ENCODE measurements at regions not wholly inside any gene's neighbourhood (a gene's known extent, or its start where the extent isn't known, plus 50 kb on each side); places are given as distances from the start of the nearest gene placed in this dataset.

DNA sequence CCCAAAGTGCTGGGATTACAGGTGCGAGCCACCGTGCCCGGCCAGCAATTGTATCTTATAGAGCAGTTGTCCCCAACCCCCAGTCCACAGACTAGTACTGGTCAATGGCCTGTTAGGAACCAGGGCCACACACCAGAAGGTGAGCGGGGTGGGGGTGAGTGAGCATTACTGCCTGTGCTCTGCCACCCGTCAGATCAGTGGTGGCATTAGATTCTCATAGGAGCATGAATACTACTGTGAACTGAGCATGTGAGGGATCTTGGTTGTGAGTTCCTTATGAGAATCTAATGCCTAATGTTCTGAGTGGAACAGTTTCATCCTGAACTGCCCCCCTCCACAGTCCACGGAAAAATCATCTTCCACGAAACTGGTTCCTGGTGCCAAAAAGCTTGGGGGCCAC lies 328.0 kb upstream of the BOD1L1 start:
- Histone ChIP-seq H2AK5ac (ENCODE audit: low read depth, low read length) (no peak overlapping the region), H3K4me1 (replicated peaks in 1 of 4; ENCODE audit: control insufficient read depth in 3 of 4, insufficient read depth in 4 of 4, low read length in 3 of 4) (peaks cover 0 to 4% (median 2%) of the 10 kb centered on the region in 4 experiments; a peak in 4 of 7 replicates), H3K27me3 (replicated peaks in 1 of 4; ENCODE audit: control insufficient read depth in 3 of 4, extremely low read depth in 1 of 4, insufficient read depth in 3 of 4, low read length in 3 of 4) (no peaks in the 10 kb centered on the region; a peak in 1 of 7 replicates), H3K23me2 (ENCODE audit: low read depth, low read length) (no peaks in the 10 kb centered on the region), H3K79me2 (ENCODE audit: control insufficient read depth in 1 of 2, insufficient read depth in 2 of 2, low read length in 2 of 2) (no peaks in the 10 kb centered on the region), H4K20me1 (replicated peaks in 1 of 2; ENCODE audit: control insufficient read depth in 1 of 2, insufficient read depth in 2 of 2, low read length in 2 of 2) (no peaks in the 10 kb centered on the region), H2BK20ac (ENCODE audit: low read length) (no peak overlapping the region), H3K4me2 (ENCODE audit: insufficient read depth in 1 of 2, low read depth in 2 of 2, low read length in 2 of 2) (no peak overlapping the region), H3K14ac (ENCODE audit: insufficient read length) (no peak overlapping the region), H3K36me3 (ENCODE audit: control insufficient read depth in 2 of 4, insufficient read depth in 4 of 4, low read length in 3 of 4) (no peaks in the 10 kb centered on the region), H4K91ac (replicated peaks; ENCODE audit: insufficient read length, low read length) (no peak overlapping the region), H3K4ac (replicated peaks; ENCODE audit: insufficient read length, low read depth, low read length) (no peak overlapping the region), H3K79me1 (ENCODE audit: low read depth, low read length) (no peaks in the 10 kb centered on the region), H4K8ac (ENCODE audit: extremely low read depth, insufficient read depth, low read length) (no peak overlapping the region), H2BK15ac (ENCODE audit: low read length) (no peak overlapping the region), H3K9me3 (ENCODE audit: insufficient read depth in 2 of 2, low read depth in 1 of 2, low read length in 1 of 2) (no peaks in the 10 kb centered on the region), H3K56ac (replicated peaks; ENCODE audit: insufficient read length, low read depth, low read length) (no peak overlapping the region), H4K5ac (ENCODE audit: insufficient read length, low read depth, low read length) (no peak overlapping the region), H2BK5ac (ENCODE audit: low read depth, low read length) (no peak overlapping the region), H2BK120ac (replicated peaks; ENCODE audit: low read depth, low read length) (no peak overlapping the region), H2BK12ac (ENCODE audit: low read depth, low read length) (no peak overlapping the region), H2AFZ (ENCODE audit: low read length) (no peak overlapping the region), H3K9ac (replicated peaks in 1 of 4; ENCODE audit: extremely low read depth in 1 of 4, low read depth in 3 of 4, low read length in 3 of 4) (no peak overlapping the region), H3K4me3 (ENCODE audit: extremely low read depth in 1 of 4, insufficient read depth in 2 of 4, low read depth in 3 of 4, low read length in 4 of 4) (no peak overlapping the region), H3K18ac (ENCODE audit: extremely low read depth, low read length) (no peak overlapping the region), H3K27ac (ENCODE audit: low read depth, low read length) (no peak overlapping the region), H3K23ac (ENCODE audit: insufficient read length) (no peak overlapping the region)
- POLR2A ChIA-PET (ENCODE audit: partially characterized antibody), result no interaction called here
- FAIRE-seq (no peak), DNase-seq (ENCODE audit: low read depth in 1 of 2, low spot score in 2 of 2) (no peak)
- CTCF ChIA-PET (ENCODE audit: partially characterized antibody), result interaction anchor here (0.9 kb wide), 1 partner anchor 10 kb away, joined by 3 read pairs; no protein-coding TSS in a partner anchor
- TF ChIP-seq HDAC2 (IDR thresholded peaks at IDR 0.05; ENCODE audit: borderline replicate concordance in 1 of 2, low read depth in 2 of 2, low read length in 2 of 2), result no peak
- TF ChIP-seq RXRA (IDR thresholded peaks at IDR 0.05; ENCODE audit: insufficient read depth, low read depth, low read length), result no peak
- TF ChIP-seq TEAD4 (IDR thresholded peaks at IDR 0.05; ENCODE audit: low read depth, low read length), result no peak
- TF ChIP-seq TCF12 (IDR thresholded peaks at IDR 0.05; ENCODE audit: low read depth, low read length), result no peak
- WGBS, 2 experiments (ENCODE audit: extremely low coverage in 1 of 2, insufficient coverage in 1 of 2, insufficient read length in 1 of 2, insufficient replicate concordance in 2 of 2, low coverage in 1 of 2, low lambda C conversion rate in 2 of 2, missing lambda C conversion rate in 1 of 2), result 90% methylated on average over 7 of the region's 7 CpGs; no CpG with 5 or more reads in 1 of the 2 experiments

Data from H1 (cell line).